Activated B cell treated with CpG ODN at 0.5 μM for 24 hours (primary cell): ENCODE measurements at regions not wholly inside any gene's neighbourhood (a gene's known extent, or its start where the extent isn't known, plus 50 kb on each side); places are given as distances from the start of the nearest gene placed in this dataset.

Source experiments
- ATAC-seq: fragments of 200-7000 bp; cut with Tn5 transposase; one replicate; pipeline ENCODE4 v1.10.0; 2021; ENCODE audit warnings: low read depth, mild to moderate bottlenecking, moderate library complexity
- CTCF ChIA-PET: fragments of 350-600 bp; sonication (Branson Sonifier 250); formaldehyde crosslinking; loops from one replicate; lab custom pipeline; 2021; ENCODE audit warnings: antibody characterized with exemption; lab: Charles Lee
- POLR2A ChIA-PET: fragments of 350-600 bp; sonication (Branson Sonifier 250); formaldehyde crosslinking; loops from one replicate; lab custom pipeline; 2021; ENCODE audit warnings: antibody characterized with exemption; lab: Charles Lee
- DNase-seq: peaks from one replicate; pipeline ENCODE4 v3.0.0; 2022
- H3K27ac Mint-ChIP-seq: one replicate; pipeline ENCODE4 v1.8.0; 2020; ENCODE audit warnings: mixed read lengths
- H3K27me3 Mint-ChIP-seq: one replicate; pipeline ENCODE4 v1.8.0; 2021; ENCODE audit warnings: mixed read lengths
- H3K36me3 Mint-ChIP-seq: one replicate; pipeline ENCODE4 v1.8.0; 2021; ENCODE audit warnings: low read depth, mixed read lengths
- H3K4me1 Mint-ChIP-seq: one replicate; pipeline ENCODE4 v1.8.0; 2021; ENCODE audit warnings: mixed read lengths
- H3K4me3 Mint-ChIP-seq: one replicate; pipeline ENCODE4 v1.8.0; 2020; ENCODE audit warnings: mild to moderate bottlenecking, mixed read lengths
- H3K9me3 Mint-ChIP-seq: one replicate; pipeline ENCODE4 v1.8.0; 2020; ENCODE audit warnings: mixed read lengths
- CTCF ChIP-seq: fragments of 200-600 bp; IDR thresholded peaks from one replicate; pipeline ENCODE4 v1.8.0; 2022; ENCODE audit warnings: antibody characterized with exemption, mild to moderate bottlenecking
- intact Hi-C: fragments of 100-400 bp; cut with micrococcal nuclease; formaldehyde crosslinking; loops from one replicate; pipeline ENCODE4 v1.15.1; 2024

GRCh38 chr4:111994392-111994791 lies 150.9 kb upstream of the FAM241A start:
- TF ChIP-seq CTCF = no peak
- ATAC-seq = no peak
- DNase-seq = no peak
- H3K27ac Mint-ChIP-seq = no peak overlapping the region
- intact Hi-C loops = no loop called here
- H3K36me3 Mint-ChIP-seq = no peaks in the 10 kb centered on the region
- H3K4me1 Mint-ChIP-seq = peaks cover 11% of the 10 kb centered on the region
- no peaks in the 10 kb centered on the region for H3K9me3 Mint-ChIP-seq
- H3K4me3 Mint-ChIP-seq = no peak overlapping the region
- POLR2A ChIA-PET = no interaction called here
- peaks cover 14% of the 10 kb centered on the region for H3K27me3 Mint-ChIP-seq
- CTCF ChIA-PET = no interaction called here

- H3K27ac Mint-ChIP-seq = no peak overlapping the region
- no peaks in the 10 kb centered on the region for H3K36me3 Mint-ChIP-seq
- ChIA-PET CTCF (no interaction called here), POLR2A (no interaction called here)
- DNase-seq = no peak
- ATAC-seq = no peak
- no peaks in the 10 kb centered on the region for H3K9me3 Mint-ChIP-seq
- no peak for TF ChIP-seq CTCF
- no peak overlapping the region for H3K4me3 Mint-ChIP-seq
- intact Hi-C loops = no loop called here
- peaks cover 17% of the 10 kb centered on the region for H3K27me3 Mint-ChIP-seq
- H3K4me1 Mint-ChIP-seq = no peaks in the 10 kb centered on the region
These were observed 147.5 kb upstream of the FAM241A start for GRCh38 chr4:111997785-111998184.

- no peak for ATAC-seq
- CTCF ChIA-PET = no interaction called here
- TF ChIP-seq CTCF = no peak
These were observed 145.5 kb upstream of the FAM241A start for GRCh38 chr4:111999801-112000200.

GRCh38 chr4:112001041-112001440 lies 144.2 kb upstream of the FAM241A start:
- no peaks in the 10 kb centered on the region for H3K9me3 Mint-ChIP-seq
- no peak overlapping the region for H3K27ac Mint-ChIP-seq
- no peaks in the 10 kb centered on the region for H3K4me1 Mint-ChIP-seq
- DNase-seq = no peak
- ChIA-PET POLR2A (no interaction called here), CTCF (no interaction called here)
- intact Hi-C loops = no loop called here
- peaks cover 14% of the 10 kb centered on the region for H3K27me3 Mint-ChIP-seq
- no peak for TF ChIP-seq CTCF
- no peak for ATAC-seq
- H3K36me3 Mint-ChIP-seq = no peaks in the 10 kb centered on the region
- H3K4me3 Mint-ChIP-seq = no peak overlapping the region

More at GRCh38 chr4:111999801-112000200, 145.5 kb upstream of the FAM241A start:
- POLR2A ChIA-PET = no interaction called here
- Mint-ChIP-seq H3K4me1 (no peaks in the 10 kb centered on the region), H3K9me3 (no peaks in the 10 kb centered on the region), H3K27ac (no peak overlapping the region), H3K27me3 (peaks cover 14% of the 10 kb centered on the region), H3K36me3 (no peaks in the 10 kb centered on the region), H3K4me3 (no peak overlapping the region)
- DNase-seq = no peak
- intact Hi-C loops = no loop called here

- ATAC-seq = no peak
- no peaks in the 10 kb centered on the region for H3K9me3 Mint-ChIP-seq
- CTCF ChIA-PET = no interaction called here
- POLR2A ChIA-PET = no interaction called here
- H3K36me3 Mint-ChIP-seq = no peaks in the 10 kb centered on the region
- H3K4me3 Mint-ChIP-seq = no peak overlapping the region
- H3K27ac Mint-ChIP-seq = no peak overlapping the region
- no peak for DNase-seq
- peaks cover 10% of the 10 kb centered on the region for H3K27me3 Mint-ChIP-seq
- no peaks in the 10 kb centered on the region for H3K4me1 Mint-ChIP-seq
- intact Hi-C loops = no loop called here
- TF ChIP-seq CTCF = no peak
These were observed 143.0 kb upstream of the FAM241A start for GRCh38 chr4:112002248-112002661.
